ENCODE measurements at regions not wholly inside any gene's neighbourhood (a gene's known extent, or its start where the extent isn't known, plus 50 kb on each side); places are given as distances from the start of the nearest gene placed in this dataset.
A peak's percentile ranks its signal among the peaks of the same experiment; 100 is the strongest.

GRCh38 chr7:67553378-67553777 lies 556.7 kb downstream of the TYW1 start:
- DNase-seq (ENCODE audit: low spot score) = peak; percentile 69

GRCh38 chr7:67554986-67555385 lies 558.4 kb downstream of the TYW1 start:
- DNase-seq (ENCODE audit: low spot score) = no peak

GRCh38 chr7:67564959-67565358 lies 568.3 kb downstream of the TYW1 start:
- DNase-seq (ENCODE audit: low spot score) = no peak

- DNase-seq (ENCODE audit: low spot score) = peak; percentile 14
Observed at GRCh38 chr7:67566101-67566500, 569.5 kb downstream of the TYW1 start.

GRCh38 chr7:67571026-67571545 lies 574.5 kb downstream of the TYW1 start:
- no peak for DNase-seq (ENCODE audit: low spot score)

- no peak for DNase-seq (ENCODE audit: low spot score)
Observed at GRCh38 chr7:67573639-67574038, 577.0 kb downstream of the TYW1 start.

- DNase-seq (ENCODE audit: low spot score) = no peak
Observed at GRCh38 chr7:67588631-67589030, 592.0 kb downstream of the TYW1 start.

GRCh38 chr7:67589183-67589582 lies 592.5 kb downstream of the TYW1 start:
- no peak for DNase-seq (ENCODE audit: low spot score)

- DNase-seq (ENCODE audit: low spot score) = no peak
Observed at GRCh38 chr7:67590649-67591048, 594.0 kb downstream of the TYW1 start.

- DNase-seq (ENCODE audit: low spot score) = no peak
Observed at GRCh38 chr7:67593794-67594193, 597.2 kb downstream of the TYW1 start.

- no peak for DNase-seq (ENCODE audit: low spot score)
Observed at GRCh38 chr7:67595431-67596180, 599.0 kb downstream of the TYW1 start.

- DNase-seq (ENCODE audit: low spot score) = no peak
Observed at GRCh38 chr7:67597161-67597560, 600.5 kb downstream of the TYW1 start.

GRCh38 chr7:67598469-67598868 lies 601.8 kb downstream of the TYW1 start:
- no peak for DNase-seq (ENCODE audit: low spot score)

- no peak for DNase-seq (ENCODE audit: low spot score)
Observed at GRCh38 chr7:67599331-67600062, 602.9 kb downstream of the TYW1 start.

- DNase-seq (ENCODE audit: low spot score) = no peak
Observed at GRCh38 chr7:67602246-67602887, 605.7 kb downstream of the TYW1 start.

- peak; percentile 55 for DNase-seq (ENCODE audit: low spot score)
Observed at GRCh38 chr7:67604461-67605386, 608.1 kb downstream of the TYW1 start.

GRCh38 chr7:67608806-67609205 lies 612.2 kb downstream of the TYW1 start:
- no peak for DNase-seq (ENCODE audit: low spot score)

- no peak for DNase-seq (ENCODE audit: low spot score)
Observed at GRCh38 chr7:67610897-67611296, 614.3 kb downstream of the TYW1 start.

GRCh38 chr7:67614843-67615242 lies 618.2 kb downstream of the TYW1 start:
- no peak for DNase-seq (ENCODE audit: low spot score)

GRCh38 chr7:67616517-67616916 lies 619.9 kb downstream of the TYW1 start:
- DNase-seq (ENCODE audit: low spot score) = no peak

GRCh38 chr7:67618556-67619162 lies 622.0 kb downstream of the TYW1 start:
- no peak for DNase-seq (ENCODE audit: low spot score)

Measured in A172 (cell line).